Fibroblast of the aortic adventitia (primary cell): ENCODE measurements at regions not wholly inside any gene's neighbourhood (a gene's known extent, or its start where the extent isn't known, plus 50 kb on each side); places are given as distances from the start of the nearest gene placed in this dataset.

Experiments
- DNase-seq: peaks from one replicate; pipeline ENCODE4 v3.0.0-alpha.2; 2010; ENCODE audit warnings: low read depth
- H3K4me3 ChIP-seq: 2 replicates; pipeline ENCODE4 v1.5.1; 2011; ENCODE audit warnings: low read depth, mild to moderate bottlenecking, control low read depth, low read length, moderate library complexity
- CTCF ChIP-seq: IDR thresholded peaks from 2 replicates; pipeline ENCODE4 v1.5.1; 2011; ENCODE audit warnings: mild to moderate bottlenecking, low read length, control low read depth, inconsistent platforms; ENCODE audit not compliant: insufficient read depth

DNA sequence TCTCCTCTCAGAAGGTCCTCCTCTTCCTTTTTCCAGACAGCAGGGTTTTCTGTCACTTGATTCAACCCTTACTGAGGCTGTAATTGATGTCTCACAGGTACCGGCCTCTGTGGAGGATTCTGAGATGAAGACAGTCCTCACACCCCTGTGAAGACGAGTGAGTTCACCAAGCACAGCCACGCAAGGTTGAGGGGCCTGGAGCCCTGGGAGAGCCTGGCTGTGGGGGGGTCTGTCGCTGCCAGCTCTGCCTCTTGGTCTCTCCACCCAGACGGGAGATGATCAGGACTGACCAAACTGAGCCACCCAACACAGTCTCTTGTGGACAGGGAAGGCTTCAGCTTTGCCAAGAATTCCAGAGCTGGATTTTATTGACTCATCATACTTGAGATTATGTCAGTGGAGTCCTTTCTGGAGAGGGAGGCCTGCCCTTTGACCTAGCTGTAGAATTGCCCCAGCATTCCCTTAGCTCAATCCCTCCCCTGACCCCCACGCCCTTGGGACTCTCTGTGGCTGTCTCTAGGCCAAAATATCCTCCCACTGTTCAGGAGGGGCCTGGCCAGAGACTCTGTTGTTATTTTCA is 51.1 kb upstream of the CRHR1 start:
- no peak overlapping the region for H3K4me3 ChIP-seq
- TF ChIP-seq CTCF, result no peak
- no peak for DNase-seq

- no peak for TF ChIP-seq CTCF
- no peak overlapping the region for H3K4me3 ChIP-seq
- DNase-seq, result no peak
Observed at GRCh38 chr17:45733781-45734180, 50.3 kb upstream of the CRHR1 start.
